AG10803 (cell line): ENCODE measurements at regions not wholly inside any gene's neighbourhood (a gene's known extent, or its start where the extent isn't known, plus 50 kb on each side); places are given as distances from the start of the nearest gene placed in this dataset.

Source experiments
- DNase-seq: peaks from one replicate; pipeline ENCODE4 v3.0.0; 2010; ENCODE audit warnings: low read depth
- H3K4me3 ChIP-seq: 2 replicates; pipeline ENCODE4 v1.5.1; 2011; ENCODE audit warnings: mild to moderate bottlenecking, low read length, control low read depth
- TF ChIP-seq, protein P1 (sequence below): conservative IDR thresholded peaks from 2 replicates; pipeline ENCODE4 v1.5.1; 2011; ENCODE audit warnings: mild to moderate bottlenecking, low read length, control low read depth, inconsistent platforms

DNA sequence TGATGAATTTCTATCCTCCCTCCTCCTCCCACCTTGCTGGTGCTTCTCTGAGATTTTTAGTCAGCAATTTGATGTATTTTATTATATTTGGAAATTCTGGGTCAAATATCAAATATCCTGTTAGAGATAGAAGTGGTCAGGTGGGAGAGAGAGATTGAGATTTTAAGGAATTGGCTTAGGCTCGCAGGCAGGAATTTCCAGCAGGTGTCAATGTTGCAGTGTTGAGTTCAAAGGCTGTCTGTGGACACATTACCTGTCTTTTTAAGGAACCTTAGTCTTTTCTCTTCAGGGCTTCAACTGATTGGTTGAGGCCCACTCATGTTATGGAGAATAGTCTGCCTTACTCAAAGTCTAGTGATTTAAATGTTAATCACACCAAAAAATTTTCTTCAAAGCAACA is 457.3 kb downstream of the FLRT2 start:
- no peak overlapping the region for H3K4me3 ChIP-seq
- DNase-seq, result no peak
- TF ChIP-seq, protein P1, sequence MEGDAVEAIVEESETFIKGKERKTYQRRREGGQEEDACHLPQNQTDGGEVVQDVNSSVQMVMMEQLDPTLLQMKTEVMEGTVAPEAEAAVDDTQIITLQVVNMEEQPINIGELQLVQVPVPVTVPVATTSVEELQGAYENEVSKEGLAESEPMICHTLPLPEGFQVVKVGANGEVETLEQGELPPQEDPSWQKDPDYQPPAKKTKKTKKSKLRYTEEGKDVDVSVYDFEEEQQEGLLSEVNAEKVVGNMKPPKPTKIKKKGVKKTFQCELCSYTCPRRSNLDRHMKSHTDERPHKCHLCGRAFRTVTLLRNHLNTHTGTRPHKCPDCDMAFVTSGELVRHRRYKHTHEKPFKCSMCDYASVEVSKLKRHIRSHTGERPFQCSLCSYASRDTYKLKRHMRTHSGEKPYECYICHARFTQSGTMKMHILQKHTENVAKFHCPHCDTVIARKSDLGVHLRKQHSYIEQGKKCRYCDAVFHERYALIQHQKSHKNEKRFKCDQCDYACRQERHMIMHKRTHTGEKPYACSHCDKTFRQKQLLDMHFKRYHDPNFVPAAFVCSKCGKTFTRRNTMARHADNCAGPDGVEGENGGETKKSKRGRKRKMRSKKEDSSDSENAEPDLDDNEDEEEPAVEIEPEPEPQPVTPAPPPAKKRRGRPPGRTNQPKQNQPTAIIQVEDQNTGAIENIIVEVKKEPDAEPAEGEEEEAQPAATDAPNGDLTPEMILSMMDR, result no peak

DNA sequence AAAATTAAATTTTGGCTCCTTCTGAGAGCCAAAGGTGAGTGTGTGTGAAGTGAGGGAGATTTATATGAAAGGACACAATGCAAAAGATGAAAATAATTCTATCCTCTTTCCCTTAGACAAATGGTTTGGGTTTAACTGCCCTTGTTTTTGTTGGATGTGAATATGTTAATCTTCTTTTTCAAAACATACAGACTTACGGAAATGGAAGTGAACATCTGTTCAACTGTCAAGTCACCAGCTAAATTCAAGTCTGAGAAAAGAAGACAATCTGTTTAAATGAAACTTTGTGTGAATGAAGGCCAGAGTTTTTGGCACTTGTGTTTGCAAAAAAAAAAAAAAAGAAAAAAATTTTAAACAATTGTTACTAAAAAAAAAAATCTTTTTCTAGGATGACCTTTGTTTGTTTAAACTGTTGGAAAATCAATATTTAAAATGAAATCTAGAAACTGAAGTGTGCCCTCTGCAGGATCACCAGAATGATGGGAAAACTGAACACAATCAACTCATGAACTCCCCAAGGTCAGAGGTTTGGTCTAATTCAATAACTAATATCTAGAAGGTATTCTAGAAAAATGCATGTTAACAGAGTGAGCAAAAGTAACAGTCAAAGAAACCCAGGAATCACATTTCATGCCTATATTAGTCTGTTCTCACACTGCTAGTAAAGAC is 448.8 kb downstream of the FLRT2 start:
- H3K4me3 ChIP-seq, result no peak overlapping the region
- TF ChIP-seq, protein P1, result no peak
- no peak for DNase-seq

DNA sequence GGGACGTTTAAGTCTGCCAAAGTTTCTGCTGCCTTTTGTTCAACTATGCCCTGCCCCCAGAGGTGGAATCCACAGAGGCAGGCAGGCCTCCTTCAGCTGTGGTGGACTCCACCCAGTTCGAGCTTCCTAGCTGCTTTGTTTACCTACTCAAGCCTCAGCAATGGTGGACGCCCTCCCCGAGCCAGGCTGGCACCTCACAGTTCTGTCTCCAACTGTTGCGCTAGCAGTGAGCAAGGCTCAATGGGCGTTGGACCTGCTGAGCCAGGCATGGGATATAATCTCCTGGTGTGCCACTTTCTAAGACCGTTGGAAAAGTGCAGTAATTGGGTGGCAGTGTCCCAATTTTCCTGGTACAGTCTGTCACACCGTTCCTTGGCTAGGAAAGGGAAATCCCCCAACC is 444.7 kb downstream of the FLRT2 start:
- no peak overlapping the region for H3K4me3 ChIP-seq
- no peak for DNase-seq
- TF ChIP-seq, protein P1, result no peak

DNA sequence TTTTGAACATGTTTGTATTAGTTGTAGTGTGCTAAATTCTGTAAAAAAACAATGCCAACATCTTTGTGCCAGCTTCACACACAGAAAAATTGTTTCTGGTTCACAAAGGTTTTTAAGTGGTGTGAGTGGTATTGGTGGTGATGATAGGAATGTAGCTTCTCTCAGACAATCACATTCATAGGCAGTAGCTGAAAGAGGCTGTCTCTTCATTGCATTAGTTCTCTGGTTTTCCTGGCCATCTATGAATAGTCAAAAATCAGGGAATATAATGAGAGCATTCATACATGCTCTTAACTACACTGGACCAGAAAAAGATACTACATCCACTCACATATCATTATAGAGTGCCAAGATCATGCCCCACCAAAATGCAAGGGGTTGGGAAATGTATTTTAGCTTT is 433.5 kb downstream of the FLRT2 start:
- TF ChIP-seq, protein P1, result no peak
- DNase-seq, result no peak
- no peak overlapping the region for H3K4me3 ChIP-seq

DNA sequence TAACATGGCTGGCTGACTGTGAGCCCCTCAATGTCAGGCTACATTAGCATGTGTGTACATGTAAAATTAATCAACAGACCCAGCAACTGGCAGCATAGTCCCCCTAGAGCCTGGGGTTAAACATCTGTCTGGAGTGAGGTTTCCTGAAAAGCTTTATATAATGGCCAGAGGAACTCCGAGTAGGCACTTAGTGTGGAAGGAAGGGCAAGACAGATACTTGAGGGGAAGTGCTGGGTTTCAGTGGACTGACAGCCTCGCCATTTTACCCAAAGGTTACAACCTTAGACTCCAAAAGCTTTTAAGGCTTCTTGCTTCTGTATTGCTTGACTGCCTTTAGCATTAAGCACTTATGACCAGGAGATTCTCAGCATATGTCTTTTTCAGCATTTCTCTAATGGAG is 430.8 kb downstream of the FLRT2 start:
- H3K4me3 ChIP-seq, result no peak overlapping the region
- TF ChIP-seq, protein P1, result no peak
- DNase-seq, result no peak

DNA sequence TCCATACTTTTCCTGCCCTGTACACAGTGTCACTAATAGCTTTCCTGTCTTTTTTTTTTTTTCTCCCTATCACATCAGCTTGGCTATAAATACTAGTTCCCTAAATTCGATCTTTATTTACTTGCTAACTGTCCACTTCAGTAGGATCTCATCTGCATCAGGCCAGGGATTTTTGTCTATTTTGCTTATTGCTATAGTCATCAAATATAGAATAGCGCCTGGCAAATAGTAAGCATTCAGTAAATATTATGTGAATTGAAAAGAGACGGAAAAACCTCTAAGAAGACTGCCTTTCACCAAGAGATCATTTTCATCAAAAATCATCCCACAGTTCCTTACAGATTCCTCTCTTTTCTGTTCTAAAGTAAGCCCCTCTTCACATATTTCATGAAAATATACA is 429.1 kb downstream of the FLRT2 start:
- no peak overlapping the region for H3K4me3 ChIP-seq
- TF ChIP-seq, protein P1, result no peak
- no peak for DNase-seq

DNA sequence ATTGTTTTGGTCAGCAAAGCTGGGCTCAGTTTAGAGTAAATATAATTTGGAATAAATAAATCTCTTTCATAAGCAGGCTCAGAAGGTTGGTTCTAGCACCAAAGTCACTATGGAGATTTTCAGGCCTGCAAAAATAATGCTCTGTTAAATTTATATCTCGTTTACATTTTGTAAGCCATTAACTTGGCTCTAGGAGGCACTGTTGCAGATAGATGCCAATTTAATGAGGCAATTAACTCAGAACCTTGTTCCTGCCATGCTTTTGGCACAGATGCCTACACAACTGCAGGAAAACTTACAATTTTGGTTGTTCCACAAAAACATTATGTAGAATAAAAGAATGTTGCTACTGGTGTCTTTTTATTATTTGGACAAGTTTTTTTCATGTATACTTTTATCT is 428.1 kb downstream of the FLRT2 start:
- TF ChIP-seq, protein P1, result no peak
- H3K4me3 ChIP-seq, result no peak overlapping the region
- DNase-seq, result no peak
